ENCODE measurements at regions not wholly inside any gene's neighbourhood (a gene's known extent, or its start where the extent isn't known, plus 50 kb on each side); places are given as distances from the start of the nearest gene placed in this dataset.
"Not testable (repeated sequence)": the region's sequence is repeated elsewhere in the genome, so short reads cannot be mapped to it uniquely, and the experiment has no call there.

GRCh38 chr5:86284400-86285190 is 333.1 kb upstream of the COX7C start:
- TF ChIP-seq, protein P1, sequence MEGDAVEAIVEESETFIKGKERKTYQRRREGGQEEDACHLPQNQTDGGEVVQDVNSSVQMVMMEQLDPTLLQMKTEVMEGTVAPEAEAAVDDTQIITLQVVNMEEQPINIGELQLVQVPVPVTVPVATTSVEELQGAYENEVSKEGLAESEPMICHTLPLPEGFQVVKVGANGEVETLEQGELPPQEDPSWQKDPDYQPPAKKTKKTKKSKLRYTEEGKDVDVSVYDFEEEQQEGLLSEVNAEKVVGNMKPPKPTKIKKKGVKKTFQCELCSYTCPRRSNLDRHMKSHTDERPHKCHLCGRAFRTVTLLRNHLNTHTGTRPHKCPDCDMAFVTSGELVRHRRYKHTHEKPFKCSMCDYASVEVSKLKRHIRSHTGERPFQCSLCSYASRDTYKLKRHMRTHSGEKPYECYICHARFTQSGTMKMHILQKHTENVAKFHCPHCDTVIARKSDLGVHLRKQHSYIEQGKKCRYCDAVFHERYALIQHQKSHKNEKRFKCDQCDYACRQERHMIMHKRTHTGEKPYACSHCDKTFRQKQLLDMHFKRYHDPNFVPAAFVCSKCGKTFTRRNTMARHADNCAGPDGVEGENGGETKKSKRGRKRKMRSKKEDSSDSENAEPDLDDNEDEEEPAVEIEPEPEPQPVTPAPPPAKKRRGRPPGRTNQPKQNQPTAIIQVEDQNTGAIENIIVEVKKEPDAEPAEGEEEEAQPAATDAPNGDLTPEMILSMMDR (IDR thresholded peaks at IDR 0.05), result not testable (repeated sequence)
- TF ChIP-seq POLR2A (IDR thresholded peaks at IDR 0.05), result not testable (repeated sequence)
